ENCODE measurements at regions not wholly inside any gene's neighbourhood (a gene's known extent, or its start where the extent isn't known, plus 50 kb on each side); places are given as distances from the start of the nearest gene placed in this dataset.

- ATAC-seq (no peak), DNase-seq (ENCODE audit: extremely low read depth in 1 of 4, low spot score in 3 of 4) (no peak), FAIRE-seq (no peak)
- H3K9ac ChIP-seq (ENCODE audit: insufficient read depth in 1 of 2, low read depth in 2 of 2, low read length in 2 of 2) = no peak overlapping the region
- H4K20me1 ChIP-seq (replicated peaks; ENCODE audit: control insufficient read depth, insufficient read depth, low read length) = no peaks in the 10 kb centered on the region
- no peaks in the 10 kb centered on the region for H3K36me3 ChIP-seq (ENCODE audit: control insufficient read depth, insufficient read depth, low read length)
- BruUV-seq (replicated peaks) = no TSS peak
- no peak overlapping the region for H3K4me3 ChIP-seq
- WGBS (ENCODE audit: insufficient coverage, low coverage, missing lambda C conversion rate) = 0% methylated on average over 4 of the region's 5 CpGs
- H3K9me3 ChIP-seq (replicated peaks; ENCODE audit: control insufficient read depth, insufficient read depth, low read depth, low read length) = no peaks in the 10 kb centered on the region
- no peak overlapping the region for H3K4me2 ChIP-seq (ENCODE audit: insufficient read depth, low read length)
- TF ChIP-seq ZNF57 (CRISPR knock-in tag; IDR thresholded peaks at IDR 0.05) (no peak), CBFA2T2 (conservative IDR thresholded peaks at IDR 0.05) (no peak), ZNF277 (CRISPR knock-in tag; IDR thresholded peaks at IDR 0.05; ENCODE audit: borderline replicate concordance) (no peak), DEAF1 (CRISPR knock-in tag; IDR thresholded peaks at IDR 0.05) (no peak), TSHZ1 (CRISPR knock-in tag; IDR thresholded peaks at IDR 0.05) (no peak), SMARCA5 (IDR thresholded peaks at IDR 0.05) (no peak), ASH1L (IDR thresholded peaks at IDR 0.05; ENCODE audit: borderline replicate concordance, low read depth, partially characterized antibody) (no peak), RNF219 (CRISPR knock-in tag; IDR thresholded peaks at IDR 0.05) (no peak), BRCA1 (IDR thresholded peaks at IDR 0.05) (no peak), BRCA1 (CRISPR knock-in tag; IDR thresholded peaks at IDR 0.05) (no peak)
- H3K27me3 ChIP-seq (ENCODE audit: control insufficient read depth in 2 of 2, insufficient read depth in 2 of 2, low read length in 2 of 2) = no peaks in the 10 kb centered on the region
- H3K79me2 ChIP-seq (ENCODE audit: control insufficient read depth, insufficient read depth, low read length) = no peaks in the 10 kb centered on the region
- intact Hi-C loops (cut with micrococcal nuclease) = no loop called here
- in situ Hi-C loops (cut with MboI) = no loop called here
- no peak overlapping the region for H2AFZ ChIP-seq (ENCODE audit: low read depth, low read length)
- H3K4me1 ChIP-seq (replicated peaks in 1 of 2; ENCODE audit: control insufficient read depth in 2 of 2, insufficient read depth in 2 of 2, low read length in 2 of 2) = no peaks in the 10 kb centered on the region
- POLR2A ChIA-PET = no interaction called here
- CTCF ChIA-PET (ENCODE audit: low intra/inter-chr PET ratio) = no interaction called here
- no peaks in the 10 kb centered on the region for H3K9me1 ChIP-seq (ENCODE audit: control insufficient read depth, insufficient read depth, low read length)
- H3K27ac ChIP-seq (ENCODE audit: extremely low read depth, low read depth, low read length) = no peak overlapping the region
Measured at GRCh38 chr3:117399311-117400078, 689.9 kb downstream of the TUSC7 start.

Measured in K562 (cell line).